LNCaP clone FGC (cell line): ENCODE measurements at regions not wholly inside any gene's neighbourhood (a gene's known extent, or its start where the extent isn't known, plus 50 kb on each side); places are given as distances from the start of the nearest gene placed in this dataset.

Source experiments
- DNase-seq: peaks from one replicate; pipeline ENCODE4 v3.0.0-alpha.2; 2011; ENCODE audit warnings: low read depth
- H3K4me3 ChIP-seq: 2 replicates; pipeline ENCODE4 v1.5.1; 2011; ENCODE audit warnings: mild to moderate bottlenecking, low read depth, low read length, control low read depth
- CTCF ChIP-seq: IDR thresholded peaks from 2 replicates; pipeline ENCODE4 v1.5.1; 2012; ENCODE audit warnings: mild to moderate bottlenecking; ENCODE audit not compliant: control insufficient read depth, insufficient read depth; ENCODE audit errors: extremely low read depth

GRCh38 chr2:236724200-236724599 lies 154.6 kb downstream of the ACKR3 start:
- no peak overlapping the region for H3K4me3 ChIP-seq
- TF ChIP-seq CTCF: no peak
- no peak for DNase-seq

GRCh38 chr2:236726701-236727450 lies 157.3 kb downstream of the ACKR3 start:
- TF ChIP-seq CTCF: no peak
- no peak for DNase-seq

DNA sequence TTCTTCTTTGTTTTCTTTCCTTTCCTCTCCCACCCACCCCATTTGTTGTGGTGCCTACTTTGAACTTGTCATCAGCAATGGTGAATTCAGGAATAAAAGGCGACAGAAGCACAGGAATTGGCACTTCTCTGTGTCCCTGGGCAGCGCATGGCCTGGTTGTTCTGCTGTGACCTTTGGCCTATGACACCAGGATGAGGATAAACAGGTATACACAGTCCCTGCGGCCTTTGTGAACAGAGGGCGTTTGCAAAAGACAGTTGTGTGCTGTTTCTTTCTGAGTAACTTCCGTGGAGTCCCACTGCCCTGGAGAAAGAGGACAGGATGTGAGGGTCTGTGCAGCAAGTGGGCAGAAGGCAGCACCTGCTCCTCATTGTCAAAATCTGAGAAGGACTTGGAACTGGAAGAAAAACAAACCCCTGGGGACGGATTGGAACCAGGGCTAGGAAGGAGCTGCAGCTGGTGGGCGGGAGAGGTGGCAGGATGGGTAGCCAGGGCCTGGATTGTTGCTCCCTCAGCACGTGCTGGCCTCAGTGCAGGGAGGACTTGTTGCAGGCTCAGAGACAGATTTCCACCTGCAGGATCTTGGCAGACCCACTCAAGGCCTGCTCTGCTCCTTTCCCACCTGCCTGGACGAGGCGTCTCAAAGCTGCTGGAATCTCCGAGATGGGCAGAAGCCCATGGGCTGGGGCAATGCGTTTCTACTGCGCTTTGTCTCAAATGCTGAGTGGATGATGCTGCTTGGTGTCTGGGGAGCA lies 159.5 kb downstream of the ACKR3 start:
- TF ChIP-seq CTCF: no peak
- no peak for DNase-seq
- H3K4me3 ChIP-seq: no peak overlapping the region

More at GRCh38 chr2:236726701-236727450, 157.3 kb downstream of the ACKR3 start:
- H3K4me3 ChIP-seq: no peak overlapping the region

DNA sequence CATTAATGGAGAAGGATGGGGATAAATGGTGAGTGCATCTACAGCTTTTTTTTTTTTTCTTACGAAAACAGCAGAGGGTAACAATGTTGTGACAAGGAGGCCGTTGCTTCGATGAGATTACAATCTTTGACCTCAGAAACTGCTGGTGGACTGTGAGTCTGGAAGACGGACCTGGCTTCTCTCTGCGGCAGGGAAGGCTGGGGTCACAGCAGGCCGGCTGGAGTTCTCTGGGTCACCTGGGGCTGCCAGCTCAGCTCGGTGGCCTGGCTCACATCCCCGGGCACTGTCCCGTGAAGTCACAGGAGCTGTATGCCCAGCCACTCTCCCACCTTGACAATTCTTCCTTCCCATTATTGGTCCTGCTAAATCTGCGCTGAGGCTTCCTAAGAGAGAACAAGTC lies 160.8 kb downstream of the ACKR3 start:
- DNase-seq: no peak
- no peak overlapping the region for H3K4me3 ChIP-seq
- TF ChIP-seq CTCF: no peak

DNA sequence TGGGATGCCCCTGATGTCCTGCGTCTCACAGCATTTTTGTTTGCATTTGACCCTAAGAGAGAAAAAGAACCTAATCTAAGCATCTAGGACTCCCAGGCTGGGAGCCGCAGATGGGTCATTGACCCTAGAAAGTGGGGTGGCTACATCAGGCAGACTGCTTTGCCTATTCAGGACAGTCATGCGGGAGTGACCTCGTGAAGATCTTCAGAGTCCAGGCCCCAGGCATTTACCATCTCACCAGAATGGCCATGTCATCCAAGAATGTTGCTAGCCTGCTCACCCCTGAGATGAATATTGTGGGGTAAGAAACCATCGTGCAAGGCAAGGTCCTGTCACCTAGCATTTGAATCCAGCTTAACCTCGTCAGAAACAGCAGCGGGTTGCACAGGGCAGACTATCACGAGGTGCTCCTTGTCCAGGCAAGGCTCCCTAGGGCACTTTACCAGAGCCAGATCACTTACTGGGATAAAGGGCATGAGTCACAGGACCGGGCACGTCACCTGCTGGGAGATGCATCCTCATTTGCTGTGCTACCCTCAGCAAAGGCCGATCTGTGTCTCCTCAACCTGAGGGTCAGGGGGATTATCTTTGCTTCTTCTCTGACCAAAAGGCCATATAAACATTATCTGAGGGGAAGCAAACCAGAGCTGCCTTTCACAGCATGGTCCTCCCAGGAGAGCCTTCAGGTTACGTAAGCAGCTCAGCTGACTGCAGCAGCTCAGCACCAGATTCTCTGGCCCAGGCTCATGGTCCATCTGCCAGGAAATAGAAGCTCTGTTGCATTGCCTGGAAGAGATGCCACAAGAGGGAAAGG lies 162.3 kb downstream of the ACKR3 start:
- no peak overlapping the region for H3K4me3 ChIP-seq
- no peak for TF ChIP-seq CTCF
- DNase-seq: no peak

DNA sequence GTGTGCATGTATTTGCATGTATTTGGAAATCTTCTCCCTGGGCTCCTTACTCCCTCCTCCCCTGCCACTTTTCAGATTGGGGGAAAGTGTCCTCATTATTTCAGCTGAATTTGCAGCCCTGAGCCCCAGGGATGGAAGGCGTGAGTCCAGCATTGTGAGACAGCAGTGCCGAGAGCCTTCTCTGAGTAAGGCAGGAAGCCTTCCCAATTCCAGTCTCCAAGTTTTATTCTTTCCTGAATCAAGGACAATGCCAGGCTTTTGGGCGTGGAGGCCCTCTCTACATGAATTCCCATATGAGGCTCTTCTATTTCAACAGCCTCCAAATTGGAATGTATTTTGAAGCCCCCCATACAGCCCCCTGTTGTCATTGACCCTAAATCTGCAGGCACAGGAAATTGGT lies 163.5 kb downstream of the ACKR3 start:
- TF ChIP-seq CTCF: no peak
- H3K4me3 ChIP-seq: no peak overlapping the region
- no peak for DNase-seq
